AG09319 (cell line): ENCODE measurements at regions not wholly inside any gene's neighbourhood (a gene's known extent, or its start where the extent isn't known, plus 50 kb on each side); places are given as distances from the start of the nearest gene placed in this dataset.

Source experiments
- DNase-seq: peaks from one replicate; pipeline ENCODE4 v3.0.0-alpha.2; 2010; ENCODE audit warnings: low read depth; ENCODE audit errors: extremely low read depth
- CTCF ChIP-seq: IDR thresholded peaks from 2 replicates; pipeline ENCODE4 v1.5.1; 2011; ENCODE audit warnings: low read depth, mild to moderate bottlenecking, inconsistent platforms, low read length, moderate library complexity

GRCh38 chr14:30322819-30323218, 236.1 kb upstream of the G2E3 start:
- TF ChIP-seq CTCF: no peak

GRCh38 chr14:30330033-30330432, 228.9 kb upstream of the G2E3 start:
- no peak for TF ChIP-seq CTCF
- no peak for DNase-seq

More at GRCh38 chr14:30322819-30323218, 236.1 kb upstream of the G2E3 start:
- no peak for DNase-seq

GRCh38 chr14:30330445-30330844, 228.5 kb upstream of the G2E3 start:
- no peak for DNase-seq
- TF ChIP-seq CTCF: peak; percentile 27

- DNase-seq: no peak
- no peak for TF ChIP-seq CTCF
Measured at GRCh38 chr14:30331030-30331429, 227.9 kb upstream of the G2E3 start.

GRCh38 chr14:30332374-30332773, 226.6 kb upstream of the G2E3 start:
- TF ChIP-seq CTCF: no peak
- no peak for DNase-seq

GRCh38 chr14:30333934-30334333, 225.0 kb upstream of the G2E3 start:
- no peak for DNase-seq
- TF ChIP-seq CTCF: no peak

GRCh38 chr14:30337456-30337855, 221.5 kb upstream of the G2E3 start:
- no peak for DNase-seq
- TF ChIP-seq CTCF: no peak
